IMR-90 (cell line): ENCODE measurements at regions not wholly inside any gene's neighbourhood (a gene's known extent, or its start where the extent isn't known, plus 50 kb on each side); places are given as distances from the start of the nearest gene placed in this dataset.

Source experiments
- BHLHE40 ChIP-seq: fragments of 150-350 bp; IDR thresholded peaks from 2 replicates; pipeline ENCODE4 v1.6.1; 2016; ENCODE audit warnings: mild to moderate bottlenecking, low read depth, low read length
- CEBPB ChIP-seq: IDR thresholded peaks from 2 replicates; pipeline ENCODE4 v1.6.1; 2012; ENCODE audit warnings: low read depth, low read length, improper control_type of control experiment
- CHD1 ChIP-seq: IDR thresholded peaks from 2 replicates; pipeline ENCODE4 v1.6.1; 2012; ENCODE audit warnings: low read depth, low read length, improper control_type of control experiment
- FOS ChIP-seq: fragments of 150-350 bp; IDR thresholded peaks from 2 replicates; pipeline ENCODE4 v1.6.1; 2016; ENCODE audit warnings: low read depth, low read length
- MAFK ChIP-seq: IDR thresholded peaks from 2 replicates; pipeline ENCODE4 v1.6.1; 2012; ENCODE audit warnings: low read depth, low read length, improper control_type of control experiment
- POLR2A ChIP-seq: IDR thresholded peaks from 2 replicates; pipeline ENCODE4 v1.6.1; 2012; ENCODE audit warnings: mild to moderate bottlenecking, low read depth, low read length
- RAD21 ChIP-seq: IDR thresholded peaks from 2 replicates; pipeline ENCODE4 v1.6.1; 2012; ENCODE audit warnings: low read length, improper control_type of control experiment
- RCOR1 ChIP-seq: IDR thresholded peaks from 2 replicates; pipeline ENCODE4 v1.6.1; 2012; ENCODE audit warnings: mild to moderate bottlenecking, low read length, improper control_type of control experiment; ENCODE audit not compliant: insufficient replicate concordance
- RFX5 ChIP-seq: IDR thresholded peaks from 2 replicates; pipeline ENCODE4 v1.8.0; 2012; ENCODE audit warnings: low read depth, mild to moderate bottlenecking, low read length, moderate library complexity
- TF ChIP-seq, protein P1 (sequence below): conservative IDR thresholded peaks from 2 replicates; pipeline ENCODE4 v1.5.1; 2012; ENCODE audit warnings: mild to moderate bottlenecking, low read depth, low read length, improper control_type of control experiment

DNA sequence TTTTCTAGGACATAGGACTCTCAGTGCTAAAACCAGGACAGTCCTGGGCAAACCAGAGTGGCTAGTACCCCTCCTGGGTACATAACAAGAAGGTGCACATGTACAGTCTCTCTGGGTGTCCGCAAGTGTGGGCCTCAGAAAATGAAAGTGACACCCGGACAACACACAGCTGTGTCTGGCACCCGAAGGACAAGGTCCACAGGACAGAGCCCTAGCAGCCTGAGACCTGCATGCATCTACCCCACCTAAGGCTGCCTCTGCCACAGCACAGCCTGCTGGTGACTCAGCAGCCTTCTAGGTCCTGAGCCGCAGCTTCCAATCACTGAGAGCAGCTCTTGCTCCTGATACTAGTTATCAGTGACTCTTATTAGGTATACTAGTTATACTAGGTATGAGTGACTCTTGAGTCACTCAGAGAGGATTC lies 784.1 kb upstream of the TBX3 start:
- TF ChIP-seq, protein P1, sequence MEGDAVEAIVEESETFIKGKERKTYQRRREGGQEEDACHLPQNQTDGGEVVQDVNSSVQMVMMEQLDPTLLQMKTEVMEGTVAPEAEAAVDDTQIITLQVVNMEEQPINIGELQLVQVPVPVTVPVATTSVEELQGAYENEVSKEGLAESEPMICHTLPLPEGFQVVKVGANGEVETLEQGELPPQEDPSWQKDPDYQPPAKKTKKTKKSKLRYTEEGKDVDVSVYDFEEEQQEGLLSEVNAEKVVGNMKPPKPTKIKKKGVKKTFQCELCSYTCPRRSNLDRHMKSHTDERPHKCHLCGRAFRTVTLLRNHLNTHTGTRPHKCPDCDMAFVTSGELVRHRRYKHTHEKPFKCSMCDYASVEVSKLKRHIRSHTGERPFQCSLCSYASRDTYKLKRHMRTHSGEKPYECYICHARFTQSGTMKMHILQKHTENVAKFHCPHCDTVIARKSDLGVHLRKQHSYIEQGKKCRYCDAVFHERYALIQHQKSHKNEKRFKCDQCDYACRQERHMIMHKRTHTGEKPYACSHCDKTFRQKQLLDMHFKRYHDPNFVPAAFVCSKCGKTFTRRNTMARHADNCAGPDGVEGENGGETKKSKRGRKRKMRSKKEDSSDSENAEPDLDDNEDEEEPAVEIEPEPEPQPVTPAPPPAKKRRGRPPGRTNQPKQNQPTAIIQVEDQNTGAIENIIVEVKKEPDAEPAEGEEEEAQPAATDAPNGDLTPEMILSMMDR: no peak
- TF ChIP-seq POLR2A: no peak
- TF ChIP-seq FOS: no peak
- no peak for TF ChIP-seq RFX5
- TF ChIP-seq MAFK: no peak; the same call in 1 of the 2 replicates
- no peak for TF ChIP-seq RCOR1
- no peak for TF ChIP-seq CHD1
- no peak for TF ChIP-seq BHLHE40
- no peak for TF ChIP-seq CEBPB
- TF ChIP-seq RAD21: no peak
